ENCODE measurements at regions not wholly inside any gene's neighbourhood (a gene's known extent, or its start where the extent isn't known, plus 50 kb on each side); places are given as distances from the start of the nearest gene placed in this dataset.

GRCh38 chr15:31266712-31267111 lies 59.9 kb upstream of the KLF13 start:
- TF ChIP-seq POLR2AphosphoS5 (IDR thresholded peaks at IDR 0.05; ENCODE audit: borderline replicate concordance, low read depth, low read length) (no peak), EZH2 (IDR thresholded peaks at IDR 0.05) (no peak)

All from SK-N-MC (cell line).